H1 (cell line): ENCODE measurements at regions not wholly inside any gene's neighbourhood (a gene's known extent, or its start where the extent isn't known, plus 50 kb on each side); places are given as distances from the start of the nearest gene placed in this dataset.

Experiments used
- ATF2 ChIP-seq: IDR thresholded peaks from 2 replicates; pipeline ENCODE4 v1.6.1; 2012; ENCODE audit warnings: low read length, inconsistent platforms
- CEBPB ChIP-seq: IDR thresholded peaks from 2 replicates; pipeline ENCODE4 v1.6.1; 2012; ENCODE audit warnings: low read depth, low read length
- CTBP2 ChIP-seq: IDR thresholded peaks from 2 replicates; pipeline ENCODE4 v1.7.0; 2011; ENCODE audit warnings: borderline replicate concordance, mild to moderate bottlenecking, moderate library complexity, mixed read lengths, low read length; ENCODE audit not compliant: insufficient read depth, insufficient read length
- SIX5 ChIP-seq: IDR thresholded peaks from 2 replicates; pipeline ENCODE4 v1.6.1; 2011; ENCODE audit warnings: mild to moderate bottlenecking, low read depth, low read length

GRCh38 chr16:61128545-61129323 lies 907.5 kb downstream of the CDH8 start (continued):
- no peak for TF ChIP-seq SIX5
- no peak for TF ChIP-seq CTBP2
- no peak for TF ChIP-seq ATF2
- TF ChIP-seq CEBPB: no peak
- TF ChIP-seq, all 59 proteins: peak for 0
